Lower lobe of right lung (tissue), 2 donors: ENCODE measurements at regions not wholly inside any gene's neighbourhood (a gene's known extent, or its start where the extent isn't known, plus 50 kb on each side); places are given as distances from the start of the nearest gene placed in this dataset.
"Not testable (repeated sequence)": the region's sequence is repeated elsewhere in the genome, so short reads cannot be mapped to it uniquely, and the experiment has no call there.

Source experiments
- ATAC-seq, 2 donors: fragments of 200-7000 bp; cut with Tn5 transposase; one replicate each; pipeline ENCODE4 v1.9.1; 2020 to 2022; ENCODE audit warnings: mild to moderate bottlenecking in 2 of 2, moderate library complexity in 2 of 2
- DNase-seq: peaks from one replicate; pipeline ENCODE4 v3.0.0-alpha.2; 2020
- H3K27ac ChIP-seq: fragments of 200-600 bp; one replicate; pipeline ENCODE4 v1.8.0; 2022
- H3K27me3 ChIP-seq: fragments of 200-600 bp; one replicate; pipeline ENCODE4 v1.8.0; 2022; ENCODE audit warnings: low read depth
- H3K36me3 ChIP-seq: fragments of 200-600 bp; one replicate; pipeline ENCODE4 v1.8.0; 2022; ENCODE audit warnings: mild to moderate bottlenecking
- H3K4me1 ChIP-seq: fragments of 200-600 bp; one replicate; pipeline ENCODE4 v1.8.0; 2022
- H3K4me3 ChIP-seq: fragments of 200-600 bp; one replicate; pipeline ENCODE4 v1.8.0; 2022; ENCODE audit warnings: mild to moderate bottlenecking
- H3K9me3 ChIP-seq: fragments of 200-600 bp; one replicate; pipeline ENCODE4 v1.8.0; 2022
- intact Hi-C: fragments of 100-400 bp; cut with DNase I; formaldehyde crosslinking; loops from one replicate; pipeline ENCODE4 v1.11.0; 2022
- TF ChIP-seq, protein P1 (sequence below): fragments of 200-600 bp; IDR thresholded peaks from one replicate; pipeline ENCODE4 v1.8.0; 2022; ENCODE audit warnings: antibody characterized with exemption, mild to moderate bottlenecking
- donor health status: DM: no; HTN: yes; CAD: no; lungs with severe emphysema.

DNA sequence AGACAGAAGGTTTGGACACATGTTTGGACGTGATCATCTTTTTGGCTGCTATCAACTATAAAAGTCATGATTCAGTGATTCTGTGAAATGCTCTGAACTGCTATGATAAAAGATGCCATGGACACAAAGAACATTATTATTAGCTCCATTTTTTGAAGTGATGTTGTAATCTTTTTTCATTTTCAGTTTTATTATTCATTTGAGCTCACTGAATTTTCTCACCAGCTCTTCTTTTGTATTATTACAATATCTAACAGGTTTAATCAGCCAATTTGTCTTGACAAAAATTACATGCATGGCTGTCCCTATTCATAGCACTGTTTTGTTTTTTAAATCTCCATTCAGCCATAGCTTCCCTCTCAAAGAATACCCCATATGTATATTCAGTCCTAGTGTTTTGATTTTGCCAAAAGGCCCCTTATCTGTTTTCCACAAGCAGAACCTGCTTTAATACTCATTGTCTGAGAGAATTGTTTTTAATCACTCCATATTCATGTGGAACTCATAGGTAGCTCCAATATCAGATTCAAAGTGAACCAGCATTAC, 314.0 kb upstream of the FAM98A start:
- Histone ChIP-seq H3K4me1 (no peaks in the 10 kb centered on the region), H3K9me3 (no peaks in the 10 kb centered on the region), H3K27me3 (no peaks in the 10 kb centered on the region), H3K36me3 (no peaks in the 10 kb centered on the region), H3K4me3 (no peak overlapping the region), H3K27ac (no peak overlapping the region)
- intact Hi-C loops = no loop called here
- no peak for ATAC-seq
- DNase-seq = no peak
- TF ChIP-seq, protein P1, sequence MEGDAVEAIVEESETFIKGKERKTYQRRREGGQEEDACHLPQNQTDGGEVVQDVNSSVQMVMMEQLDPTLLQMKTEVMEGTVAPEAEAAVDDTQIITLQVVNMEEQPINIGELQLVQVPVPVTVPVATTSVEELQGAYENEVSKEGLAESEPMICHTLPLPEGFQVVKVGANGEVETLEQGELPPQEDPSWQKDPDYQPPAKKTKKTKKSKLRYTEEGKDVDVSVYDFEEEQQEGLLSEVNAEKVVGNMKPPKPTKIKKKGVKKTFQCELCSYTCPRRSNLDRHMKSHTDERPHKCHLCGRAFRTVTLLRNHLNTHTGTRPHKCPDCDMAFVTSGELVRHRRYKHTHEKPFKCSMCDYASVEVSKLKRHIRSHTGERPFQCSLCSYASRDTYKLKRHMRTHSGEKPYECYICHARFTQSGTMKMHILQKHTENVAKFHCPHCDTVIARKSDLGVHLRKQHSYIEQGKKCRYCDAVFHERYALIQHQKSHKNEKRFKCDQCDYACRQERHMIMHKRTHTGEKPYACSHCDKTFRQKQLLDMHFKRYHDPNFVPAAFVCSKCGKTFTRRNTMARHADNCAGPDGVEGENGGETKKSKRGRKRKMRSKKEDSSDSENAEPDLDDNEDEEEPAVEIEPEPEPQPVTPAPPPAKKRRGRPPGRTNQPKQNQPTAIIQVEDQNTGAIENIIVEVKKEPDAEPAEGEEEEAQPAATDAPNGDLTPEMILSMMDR = no peak

DNA sequence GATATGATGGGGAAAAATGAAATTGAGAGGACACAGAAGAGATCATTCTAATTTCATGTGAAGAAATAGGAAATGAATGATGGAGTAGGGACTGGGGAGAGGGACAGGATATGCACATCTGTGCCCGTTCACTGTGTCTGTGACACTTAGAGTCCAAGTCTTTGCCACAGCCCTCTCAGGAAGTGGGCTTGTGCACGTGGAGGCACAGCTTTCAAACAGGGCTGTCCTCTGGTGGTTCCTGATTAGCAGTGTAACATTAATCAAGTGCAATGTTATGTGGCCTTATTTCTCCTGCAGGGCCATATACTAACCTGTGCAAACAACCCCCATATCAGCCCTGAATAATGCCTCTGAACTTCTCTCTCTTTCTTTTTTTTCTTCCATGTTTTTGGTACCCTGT, 312.2 kb upstream of the FAM98A start:
- Histone ChIP-seq H3K4me3 (no peak overlapping the region), H3K27ac (no peak overlapping the region), H3K4me1 (no peaks in the 10 kb centered on the region), H3K9me3 (no peaks in the 10 kb centered on the region), H3K27me3 (no peaks in the 10 kb centered on the region), H3K36me3 (no peaks in the 10 kb centered on the region)
- no peak for DNase-seq
- TF ChIP-seq, protein P1 = no peak
- no peak for ATAC-seq
- intact Hi-C loops = no loop called here

DNA sequence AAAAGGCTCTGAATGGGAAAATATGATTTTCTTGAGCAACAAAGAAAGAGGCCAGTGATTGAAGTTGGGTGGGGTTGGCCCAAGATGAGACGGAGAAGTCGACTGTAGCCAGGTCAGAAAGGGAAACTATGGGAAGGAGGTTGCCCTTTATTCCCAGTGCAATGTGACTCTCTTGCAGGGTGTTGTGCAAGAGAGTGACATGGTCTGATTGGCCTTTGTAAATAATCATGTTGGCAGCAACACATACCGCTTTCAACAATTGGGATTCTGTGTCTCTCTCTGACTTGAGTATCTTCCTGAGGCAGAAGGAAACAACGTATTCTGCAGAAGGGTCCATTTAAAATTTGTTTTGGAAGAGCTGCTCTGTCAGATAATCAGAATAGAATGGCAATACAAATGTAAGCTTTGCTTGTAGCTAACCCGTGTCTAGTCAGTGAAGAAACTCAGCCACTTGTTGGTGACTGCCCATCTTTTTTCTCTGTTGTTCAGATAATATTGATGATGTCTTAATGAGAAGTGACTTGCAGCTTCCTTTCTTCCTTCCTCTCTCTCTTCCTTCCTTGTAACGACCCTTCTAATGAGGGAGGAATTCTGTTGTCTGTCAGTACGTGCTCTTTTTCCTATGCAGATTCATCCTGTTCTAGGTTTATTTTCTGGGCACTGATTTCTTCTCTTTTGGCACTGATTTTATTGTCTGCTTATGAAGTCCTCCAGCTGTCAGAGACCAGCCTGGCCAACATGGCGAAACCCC, 311.0 kb upstream of the FAM98A start:
- no peaks in the 10 kb centered on the region for H3K27me3 ChIP-seq
- no peaks in the 10 kb centered on the region for H3K4me1 ChIP-seq
- H3K36me3 ChIP-seq = no peaks in the 10 kb centered on the region
- no peak for ATAC-seq
- no peak overlapping the region for H3K27ac ChIP-seq
- H3K9me3 ChIP-seq = no peaks in the 10 kb centered on the region
- DNase-seq = no peak
- H3K4me3 ChIP-seq = no peak overlapping the region
- TF ChIP-seq, protein P1 = no peak
- intact Hi-C loops = no loop called here

DNA sequence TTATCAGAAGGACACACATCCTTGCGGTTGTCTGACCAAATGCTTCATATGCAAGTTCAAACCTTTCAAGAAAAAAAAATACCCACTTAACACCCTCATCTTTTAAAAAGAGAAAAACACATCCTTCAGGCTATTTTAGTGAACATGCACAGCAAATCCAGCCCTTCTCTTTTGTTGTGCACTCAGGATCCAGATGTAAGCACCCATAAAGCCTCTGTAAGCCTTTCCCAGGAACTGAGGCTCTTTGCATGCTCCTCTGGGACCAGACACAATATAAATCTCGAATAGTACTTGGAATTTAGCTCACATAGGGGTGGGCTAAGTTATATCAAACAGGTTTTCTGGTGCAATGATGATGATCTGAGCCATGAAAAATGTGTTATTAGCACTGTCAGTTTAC, 308.8 kb upstream of the FAM98A start:
- no peaks in the 10 kb centered on the region for H3K9me3 ChIP-seq
- H3K27ac ChIP-seq = no peak overlapping the region
- TF ChIP-seq, protein P1 = no peak
- H3K4me3 ChIP-seq = no peak overlapping the region
- ATAC-seq = no peak
- H3K36me3 ChIP-seq = no peaks in the 10 kb centered on the region
- no peaks in the 10 kb centered on the region for H3K4me1 ChIP-seq
- intact Hi-C loops = no loop called here
- no peaks in the 10 kb centered on the region for H3K27me3 ChIP-seq
- no peak for DNase-seq

DNA sequence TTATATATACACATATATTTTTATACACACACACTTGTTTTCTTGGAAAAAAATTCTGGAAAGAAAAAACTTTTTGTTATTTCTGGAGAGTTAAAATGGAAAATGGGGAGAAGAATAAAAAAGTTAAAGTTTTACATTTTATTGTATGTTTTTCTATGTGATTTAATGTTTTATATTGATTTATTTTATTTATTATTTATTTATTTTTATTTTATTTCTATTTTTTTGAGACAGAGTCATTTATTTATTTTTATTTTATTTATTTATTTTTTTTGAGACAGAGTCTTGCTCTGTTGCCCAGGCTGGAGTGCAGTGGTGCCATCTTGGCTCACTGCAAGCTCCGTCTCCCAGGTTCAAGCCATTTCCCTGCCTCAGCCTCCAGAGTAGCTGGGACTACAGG, 307.0 kb upstream of the FAM98A start:
- ATAC-seq, H3K27ac ChIP-seq, H3K36me3 ChIP-seq, H3K27me3 ChIP-seq, H3K9me3 ChIP-seq, H3K4me1 ChIP-seq, H3K4me3 ChIP-seq, intact Hi-C loops, DNase-seq: not testable (repeated sequence)

DNA sequence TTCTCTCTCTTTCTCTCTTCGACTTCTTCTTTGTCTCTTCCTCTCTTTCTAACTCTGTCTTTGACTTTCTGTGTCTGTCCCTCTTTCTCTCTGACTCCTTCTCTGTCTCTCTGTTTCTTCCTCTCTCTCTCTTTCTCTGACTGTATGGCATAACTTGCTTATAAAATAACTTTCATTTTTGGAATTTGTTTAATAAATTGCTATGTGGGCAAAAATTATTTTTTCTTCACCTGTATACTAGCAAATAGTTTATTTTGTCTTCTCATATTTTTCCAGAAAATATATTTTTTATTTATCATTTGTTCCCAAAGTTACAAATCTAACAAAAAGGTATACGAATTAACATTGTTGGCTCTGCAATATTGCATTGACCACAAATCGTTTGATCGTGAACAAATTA, 305.7 kb upstream of the FAM98A start:
- no peak overlapping the region for H3K27ac ChIP-seq
- intact Hi-C loops = no loop called here
- H3K4me1 ChIP-seq = no peaks in the 10 kb centered on the region
- DNase-seq (no peak), ATAC-seq (no peak)
- TF ChIP-seq, protein P1 = no peak
- H3K4me3 ChIP-seq = no peak overlapping the region
- H3K9me3 ChIP-seq = no peaks in the 10 kb centered on the region
- H3K36me3 ChIP-seq = no peaks in the 10 kb centered on the region
- no peaks in the 10 kb centered on the region for H3K27me3 ChIP-seq
